ENCODE measurements at regions not wholly inside any gene's neighbourhood (a gene's known extent, or its start where the extent isn't known, plus 50 kb on each side); places are given as distances from the start of the nearest gene placed in this dataset.

DNA sequence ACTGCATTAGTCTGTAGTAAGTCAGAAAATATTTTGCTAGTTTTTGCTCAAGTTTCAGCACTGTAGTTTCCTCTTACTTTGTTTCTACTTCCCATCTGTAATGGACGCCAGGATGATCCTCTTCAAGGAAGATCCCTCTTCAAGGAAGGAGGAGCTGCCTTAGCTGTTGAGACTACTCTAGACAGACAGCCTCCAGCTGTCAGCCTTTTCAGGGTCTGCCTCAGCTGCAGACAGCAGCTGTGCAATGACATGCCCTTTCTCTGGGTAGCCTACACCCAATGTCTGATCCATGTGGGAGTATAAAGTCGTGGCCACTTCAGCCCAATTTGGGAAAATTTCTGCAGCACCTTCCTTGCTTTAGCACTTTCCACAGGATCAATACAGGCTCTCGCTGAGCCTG lies 281.0 kb upstream of the MAOA start:
- TF ChIP-seq CTBP1 (IDR thresholded peaks at IDR 0.05; ENCODE audit: borderline replicate concordance) (no peak), SP1 (IDR thresholded peaks at IDR 0.05) (no peak), TARDBP (IDR thresholded peaks at IDR 0.05) (no peak), NFRKB (IDR thresholded peaks at IDR 0.05) (no peak)

Measured in HEK293T (cell line).